ENCODE measurements at regions not wholly inside any gene's neighbourhood (a gene's known extent, or its start where the extent isn't known, plus 50 kb on each side); places are given as distances from the start of the nearest gene placed in this dataset.

DNA sequence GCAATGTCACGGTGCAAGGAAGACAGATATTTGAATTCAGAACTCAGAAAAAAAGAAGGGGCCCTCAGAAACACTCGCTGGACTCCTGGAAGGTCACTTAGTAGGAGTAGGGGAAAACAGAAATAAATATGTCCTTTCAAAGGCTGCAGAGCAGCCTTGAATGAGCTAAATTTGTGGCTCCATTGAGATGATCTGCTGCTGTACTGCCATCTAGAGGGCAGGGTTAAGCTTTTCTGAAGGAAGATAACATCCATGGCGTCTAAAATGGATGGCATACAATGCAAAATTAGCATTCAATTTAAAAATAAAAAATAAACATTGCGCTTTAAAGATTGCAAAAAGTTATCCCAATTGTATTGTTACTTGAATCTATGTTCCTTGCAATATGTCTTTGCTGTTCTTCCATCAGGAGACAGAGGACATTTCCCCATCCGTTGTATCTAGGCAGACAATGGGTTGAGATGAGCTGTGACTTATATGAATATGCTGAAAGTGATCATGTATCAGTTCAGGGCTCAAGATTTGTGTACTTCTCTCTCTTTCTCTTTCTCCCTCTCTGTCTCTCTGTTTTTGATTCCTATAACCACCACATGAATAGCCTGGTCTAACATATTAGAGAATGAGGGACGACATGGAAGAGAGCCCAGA is 642.2 kb downstream of the SH2D4B start:
- Histone ChIP-seq H3K27ac (ENCODE audit: low read depth, low read length) (no peak overlapping the region), H3K4me2 (ENCODE audit: low read depth, low read length, poor library complexity, severe bottlenecking) (no peak overlapping the region), H3K9ac (ENCODE audit: low read length) (no peak overlapping the region), H4K20me1 (ENCODE audit: low read depth, low read length) (no peaks in the 10 kb centered on the region), H3K4me3 (ENCODE audit: insufficient read depth, low read length, poor library complexity, severe bottlenecking) (no peak overlapping the region), H2AFZ (ENCODE audit: low read depth, low read length, severe bottlenecking) (no peak overlapping the region), H3K36me3 (ENCODE audit: low read length) (no peaks in the 10 kb centered on the region), H3K79me2 (ENCODE audit: insufficient read depth, low read length) (no peaks in the 10 kb centered on the region), H3K9me2 (replicated peaks; ENCODE audit: insufficient read depth, low read length) (no peaks in the 10 kb centered on the region), H3K27me3 (ENCODE audit: low read length) (no peaks in the 10 kb centered on the region), H3F3A (ENCODE audit: insufficient read depth) (no peaks in the 10 kb centered on the region), H3K9me3 (ENCODE audit: insufficient read depth, low read length) (no peaks in the 10 kb centered on the region)
- TF ChIP-seq EZH2phosphoT487 (conservative IDR thresholded peaks at IDR 0.05; ENCODE audit: low read length): no peak
- TF ChIP-seq, protein P1, sequence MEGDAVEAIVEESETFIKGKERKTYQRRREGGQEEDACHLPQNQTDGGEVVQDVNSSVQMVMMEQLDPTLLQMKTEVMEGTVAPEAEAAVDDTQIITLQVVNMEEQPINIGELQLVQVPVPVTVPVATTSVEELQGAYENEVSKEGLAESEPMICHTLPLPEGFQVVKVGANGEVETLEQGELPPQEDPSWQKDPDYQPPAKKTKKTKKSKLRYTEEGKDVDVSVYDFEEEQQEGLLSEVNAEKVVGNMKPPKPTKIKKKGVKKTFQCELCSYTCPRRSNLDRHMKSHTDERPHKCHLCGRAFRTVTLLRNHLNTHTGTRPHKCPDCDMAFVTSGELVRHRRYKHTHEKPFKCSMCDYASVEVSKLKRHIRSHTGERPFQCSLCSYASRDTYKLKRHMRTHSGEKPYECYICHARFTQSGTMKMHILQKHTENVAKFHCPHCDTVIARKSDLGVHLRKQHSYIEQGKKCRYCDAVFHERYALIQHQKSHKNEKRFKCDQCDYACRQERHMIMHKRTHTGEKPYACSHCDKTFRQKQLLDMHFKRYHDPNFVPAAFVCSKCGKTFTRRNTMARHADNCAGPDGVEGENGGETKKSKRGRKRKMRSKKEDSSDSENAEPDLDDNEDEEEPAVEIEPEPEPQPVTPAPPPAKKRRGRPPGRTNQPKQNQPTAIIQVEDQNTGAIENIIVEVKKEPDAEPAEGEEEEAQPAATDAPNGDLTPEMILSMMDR (IDR thresholded peaks at IDR 0.05; ENCODE audit: insufficient read depth, low read length, poor library complexity, severe bottlenecking): peak; percentile 41

DNA sequence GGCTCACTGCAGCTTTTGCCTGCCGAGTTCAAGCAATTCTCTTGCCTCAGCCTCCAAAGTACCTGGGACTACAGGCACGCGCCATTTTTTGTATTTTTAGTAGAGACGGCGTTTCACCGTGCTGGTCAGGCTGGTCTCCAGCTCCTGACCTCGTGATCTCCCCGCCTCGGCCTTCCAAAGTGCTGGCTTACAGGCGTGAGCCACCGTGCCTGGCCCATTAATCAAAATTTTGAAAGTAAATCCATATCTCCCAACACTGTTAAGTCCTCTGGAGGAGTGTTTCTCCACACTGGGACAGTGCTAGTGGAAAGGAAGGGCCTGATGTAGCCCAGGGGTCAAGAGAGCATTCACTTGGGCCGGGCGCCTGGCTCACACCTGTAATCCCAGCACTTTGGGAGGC is 644.6 kb downstream of the SH2D4B start:
- H3K4me3 ChIP-seq (ENCODE audit: insufficient read depth, low read length, poor library complexity, severe bottlenecking): no peak overlapping the region
- no peaks in the 10 kb centered on the region for H3F3A ChIP-seq (ENCODE audit: insufficient read depth)
- no peak overlapping the region for H3K27ac ChIP-seq (ENCODE audit: low read depth, low read length)
- H4K20me1 ChIP-seq (ENCODE audit: low read depth, low read length): no peaks in the 10 kb centered on the region
- H3K4me2 ChIP-seq (ENCODE audit: low read depth, low read length, poor library complexity, severe bottlenecking): no peak overlapping the region
- no peaks in the 10 kb centered on the region for H3K9me2 ChIP-seq (replicated peaks; ENCODE audit: insufficient read depth, low read length)
- H3K79me2 ChIP-seq (ENCODE audit: insufficient read depth, low read length): no peaks in the 10 kb centered on the region
- H3K9me3 ChIP-seq (ENCODE audit: insufficient read depth, low read length): no peaks in the 10 kb centered on the region
- TF ChIP-seq, protein P1 (IDR thresholded peaks at IDR 0.05; ENCODE audit: insufficient read depth, low read length, poor library complexity, severe bottlenecking): no peak
- TF ChIP-seq EZH2phosphoT487 (conservative IDR thresholded peaks at IDR 0.05; ENCODE audit: low read length): no peak
- H3K9ac ChIP-seq (ENCODE audit: low read length): no peak overlapping the region
- no peak overlapping the region for H2AFZ ChIP-seq (ENCODE audit: low read depth, low read length, severe bottlenecking)
- H3K27me3 ChIP-seq (ENCODE audit: low read length): no peaks in the 10 kb centered on the region
- no peaks in the 10 kb centered on the region for H3K36me3 ChIP-seq (ENCODE audit: low read length)

DNA sequence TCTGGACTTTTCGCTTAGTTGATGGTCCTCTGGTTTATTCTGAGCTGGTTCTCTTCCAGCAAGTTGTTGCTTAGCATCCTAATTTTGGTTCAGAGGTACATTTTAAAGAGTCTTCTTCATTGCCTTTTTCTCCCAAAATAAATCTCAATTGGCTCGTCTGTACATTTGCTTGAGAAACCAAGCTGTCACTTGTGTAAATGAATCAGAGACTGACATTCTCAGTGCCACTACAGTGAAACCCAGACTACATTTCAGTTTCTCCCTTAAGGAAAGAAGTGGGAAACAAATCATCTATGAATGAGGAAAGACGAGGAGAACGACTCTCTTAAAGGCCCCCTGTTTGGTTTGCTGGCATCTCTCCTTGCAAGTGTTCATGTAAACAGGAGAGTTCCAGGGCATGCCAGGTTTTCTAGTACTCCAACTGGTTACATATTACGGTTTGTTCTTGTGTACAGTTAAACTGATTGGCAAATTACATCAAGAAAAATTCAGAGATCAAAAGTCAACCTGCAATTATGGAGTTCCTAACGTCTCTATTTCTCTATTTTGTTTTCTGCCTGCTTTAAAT is 654.6 kb downstream of the SH2D4B start:
- Histone ChIP-seq H3K9me2 (replicated peaks; ENCODE audit: insufficient read depth, low read length) (no peaks in the 10 kb centered on the region), H3K4me3 (ENCODE audit: insufficient read depth, low read length, poor library complexity, severe bottlenecking) (no peak overlapping the region), H3K27ac (ENCODE audit: low read depth, low read length) (no peak overlapping the region), H3K79me2 (ENCODE audit: insufficient read depth, low read length) (no peaks in the 10 kb centered on the region), H3K9ac (ENCODE audit: low read length) (no peak overlapping the region), H3K4me2 (ENCODE audit: low read depth, low read length, poor library complexity, severe bottlenecking) (no peak overlapping the region), H2AFZ (ENCODE audit: low read depth, low read length, severe bottlenecking) (no peak overlapping the region), H3K9me3 (ENCODE audit: insufficient read depth, low read length) (no peaks in the 10 kb centered on the region), H3K27me3 (ENCODE audit: low read length) (no peaks in the 10 kb centered on the region), H3K36me3 (ENCODE audit: low read length) (no peaks in the 10 kb centered on the region), H3F3A (ENCODE audit: insufficient read depth) (no peaks in the 10 kb centered on the region), H4K20me1 (ENCODE audit: low read depth, low read length) (no peaks in the 10 kb centered on the region)
- TF ChIP-seq, protein P1 (IDR thresholded peaks at IDR 0.05; ENCODE audit: insufficient read depth, low read length, poor library complexity, severe bottlenecking): no peak

Data from SU-DHL-6 (cell line).